Keratinocyte (primary cell): ENCODE measurements at regions not wholly inside any gene's neighbourhood (a gene's known extent, or its start where the extent isn't known, plus 50 kb on each side); places are given as distances from the start of the nearest gene placed in this dataset.

Experiments
- DNase-seq: peaks from one replicate; pipeline ENCODE4 v3.0.0-alpha.2; 2011; ENCODE audit warnings: low read depth, missing footprints, low spot score
- FAIRE-seq: peaks from 2 replicates; lab custom pipeline; 2011; peaks lifted over from hg19 to GRCh38; lab: Jason Lieb, UNC
- H2AFZ ChIP-seq: 2 replicates; pipeline ENCODE4 v1.6.0; 2012; ENCODE audit warnings: low read length, control low read depth, inconsistent platforms; ENCODE audit not compliant: control insufficient read depth
- H3K27ac ChIP-seq: 2 replicates; pipeline ENCODE4 v1.5.1; 2011; ENCODE audit warnings: low read length; ENCODE audit not compliant: control insufficient read depth, insufficient read depth
- H3K27me3 ChIP-seq: 3 replicates; pipeline ENCODE4 v1.6.0; 2011; ENCODE audit warnings: low read length; ENCODE audit not compliant: control insufficient read depth, insufficient read depth; ENCODE audit errors: extremely low read depth
- H3K36me3 ChIP-seq, 2 experiments: 2 replicates in 1 of 2; 3 replicates in 1 of 2; pipeline ENCODE4 v1.5.1; 2011; ENCODE audit warnings: low read length in 2 of 2, mild to moderate bottlenecking in 1 of 2; ENCODE audit not compliant: control insufficient read depth in 2 of 2, insufficient read depth in 2 of 2; ENCODE audit errors: extremely low read depth in 1 of 2
- H3K4me1 ChIP-seq: 3 replicates; pipeline ENCODE4 v1.5.1; 2011; ENCODE audit warnings: low read length; ENCODE audit not compliant: control insufficient read depth, insufficient read depth; ENCODE audit errors: extremely low read depth
- H3K4me2 ChIP-seq: 3 replicates; pipeline ENCODE4 v1.6.0; 2011; ENCODE audit warnings: low read depth, low read length; ENCODE audit not compliant: control insufficient read depth, insufficient read depth; ENCODE audit errors: extremely low read depth
- H3K4me3 ChIP-seq, 3 experiments: fragments of 200-600 bp in 1 of 3; sonication (generic) in 1 of 3; 2 replicates in 2 of 3; 3 replicates in 1 of 3; pipeline ENCODE4 v1.5.1; 2011 to 2016; ENCODE audit warnings: low read length in 3 of 3, mild to moderate bottlenecking in 3 of 3, control low read depth in 2 of 3, inconsistent platforms in 1 of 3, low read depth in 1 of 3, mixed read lengths in 1 of 3, mixed run types in 1 of 3, moderate library complexity in 1 of 3; ENCODE audit not compliant: control insufficient read depth in 2 of 3, insufficient read depth in 2 of 3; ENCODE audit errors: extremely low read depth in 1 of 3
- H3K79me2 ChIP-seq: 2 replicates; pipeline ENCODE4 v1.6.0; 2012; ENCODE audit warnings: low read length; ENCODE audit not compliant: control insufficient read depth, insufficient read depth
- H3K9ac ChIP-seq: 3 replicates; pipeline ENCODE4 v1.6.0; 2011; ENCODE audit warnings: low read length; ENCODE audit not compliant: control insufficient read depth, insufficient read depth; ENCODE audit errors: extremely low read depth
- H3K9me1 ChIP-seq: 3 replicates; pipeline ENCODE4 v1.6.0; 2011; ENCODE audit warnings: low read length; ENCODE audit not compliant: control insufficient read depth, insufficient read depth; ENCODE audit errors: extremely low read depth
- H3K9me3 ChIP-seq: 2 replicates; pipeline ENCODE4 v1.5.1; 2012; ENCODE audit warnings: low read depth, low read length; ENCODE audit not compliant: control insufficient read depth
- H4K20me1 ChIP-seq: 3 replicates; pipeline ENCODE4 v1.6.0; 2011; ENCODE audit warnings: low read length; ENCODE audit not compliant: control insufficient read depth, insufficient read depth; ENCODE audit errors: extremely low read depth
- EZH2 ChIP-seq: IDR thresholded peaks from one replicate; pipeline ENCODE4 v1.6.1; 2012; ENCODE audit warnings: inconsistent platforms, mild to moderate bottlenecking, low read length, moderate library complexity
- dilution Hi-C: fragments of 300-500 bp; cut with MboI; formaldehyde crosslinking; loops from one replicate; pipeline ENCODE4 v1.7.0; 2020; ENCODE audit warnings: low sequenced_read_pairs; ENCODE audit not compliant: extremely low pct_ligation_motif_present
- TF ChIP-seq, protein P1 (sequence below), 3 experiments: IDR thresholded peaks in 1 of 3; conservative IDR thresholded peaks in 1 of 3; optimal IDR thresholded peaks in 1 of 3; 2 replicates in 2 of 3; 3 replicates in 1 of 3; pipeline versions ENCODE3 to v1.5.1; 2011; ENCODE audit warnings: low read length in 3 of 3, mild to moderate bottlenecking in 3 of 3, moderate library complexity in 2 of 3, control low read depth in 1 of 3, inconsistent platforms in 1 of 3; ENCODE audit not compliant: insufficient read depth in 2 of 3; ENCODE audit errors: extremely low read depth in 1 of 3

DNA sequence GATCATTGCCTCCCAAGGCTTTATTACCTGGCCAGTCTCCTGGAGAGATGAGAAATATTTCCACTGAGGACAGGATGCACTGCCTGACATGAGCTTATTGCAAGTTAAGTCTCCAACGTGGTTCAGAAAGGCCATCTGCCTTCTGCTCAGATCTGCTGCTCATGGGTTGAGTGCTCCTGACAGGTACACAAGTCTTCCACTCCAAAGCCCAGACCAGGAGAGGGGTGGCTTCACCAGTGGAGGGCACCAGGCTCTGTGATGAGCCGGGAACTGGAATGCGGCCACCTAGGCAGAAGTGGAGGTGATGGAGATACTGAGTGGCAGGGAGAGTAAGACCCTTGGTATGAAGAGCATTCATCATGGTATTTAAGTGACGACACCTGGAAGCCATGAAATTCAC is 79.5 kb upstream of the IRF2 start:
- H3K27ac ChIP-seq = no peak overlapping the region
- dilution Hi-C loops = no loop called here

DNA sequence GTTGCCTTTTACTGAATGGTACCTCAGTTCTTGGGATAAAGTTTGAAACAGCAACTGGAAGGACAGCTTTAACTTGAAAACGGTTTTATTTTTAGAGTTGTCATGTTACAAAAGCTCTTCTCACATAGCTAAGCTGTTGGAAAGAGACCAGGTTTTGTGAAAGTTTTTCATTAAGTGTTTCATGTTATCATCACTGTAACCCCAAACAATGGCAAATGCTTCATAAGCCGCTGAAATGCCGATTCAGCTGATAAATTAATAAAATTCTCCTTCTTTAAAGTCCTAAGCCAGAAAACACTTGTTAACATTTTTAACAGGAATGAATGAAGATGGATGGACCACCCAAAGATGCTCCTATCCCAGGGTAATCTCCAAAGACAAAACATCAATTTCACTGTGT is 76.1 kb upstream of the IRF2 start:
- no peaks in the 10 kb centered on the region for H3K36me3 ChIP-seq
- TF ChIP-seq, protein P1, sequence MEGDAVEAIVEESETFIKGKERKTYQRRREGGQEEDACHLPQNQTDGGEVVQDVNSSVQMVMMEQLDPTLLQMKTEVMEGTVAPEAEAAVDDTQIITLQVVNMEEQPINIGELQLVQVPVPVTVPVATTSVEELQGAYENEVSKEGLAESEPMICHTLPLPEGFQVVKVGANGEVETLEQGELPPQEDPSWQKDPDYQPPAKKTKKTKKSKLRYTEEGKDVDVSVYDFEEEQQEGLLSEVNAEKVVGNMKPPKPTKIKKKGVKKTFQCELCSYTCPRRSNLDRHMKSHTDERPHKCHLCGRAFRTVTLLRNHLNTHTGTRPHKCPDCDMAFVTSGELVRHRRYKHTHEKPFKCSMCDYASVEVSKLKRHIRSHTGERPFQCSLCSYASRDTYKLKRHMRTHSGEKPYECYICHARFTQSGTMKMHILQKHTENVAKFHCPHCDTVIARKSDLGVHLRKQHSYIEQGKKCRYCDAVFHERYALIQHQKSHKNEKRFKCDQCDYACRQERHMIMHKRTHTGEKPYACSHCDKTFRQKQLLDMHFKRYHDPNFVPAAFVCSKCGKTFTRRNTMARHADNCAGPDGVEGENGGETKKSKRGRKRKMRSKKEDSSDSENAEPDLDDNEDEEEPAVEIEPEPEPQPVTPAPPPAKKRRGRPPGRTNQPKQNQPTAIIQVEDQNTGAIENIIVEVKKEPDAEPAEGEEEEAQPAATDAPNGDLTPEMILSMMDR (optimal IDR thresholded peaks at IDR 0.05 in 1 of 3, IDR thresholded peaks at IDR 0.05 in 1 of 3, conservative IDR thresholded peaks at IDR 0.05 in 1 of 3; ENCODE audit: extremely low read depth in 1 of 3, insufficient read depth in 2 of 3, low read length in 3 of 3) = no peak
- TF ChIP-seq EZH2 = no peak
- FAIRE-seq (no peak), DNase-seq (no peak)
- dilution Hi-C loops = no loop called here
- no peak overlapping the region for H3K4me3 ChIP-seq
- H3K4me2 ChIP-seq = no peak overlapping the region
- no peaks in the 10 kb centered on the region for H3K27me3 ChIP-seq
- H3K27ac ChIP-seq = no peak overlapping the region
- no peak overlapping the region for H2AFZ ChIP-seq
- no peaks in the 10 kb centered on the region for H3K9me3 ChIP-seq
- no peak overlapping the region for H3K9ac ChIP-seq
- no peaks in the 10 kb centered on the region for H3K4me1 ChIP-seq
- no peaks in the 10 kb centered on the region for H4K20me1 ChIP-seq
- no peaks in the 10 kb centered on the region for H3K79me2 ChIP-seq
- no peaks in the 10 kb centered on the region for H3K9me1 ChIP-seq

More for the DNA sequence above, 79.5 kb upstream of the IRF2 start:
- H3K4me2 ChIP-seq = no peak overlapping the region
- H2AFZ ChIP-seq = no peak overlapping the region
- H3K4me3 ChIP-seq = no peak overlapping the region
- no peaks in the 10 kb centered on the region for H4K20me1 ChIP-seq
- no peaks in the 10 kb centered on the region for H3K9me1 ChIP-seq
- H3K9me3 ChIP-seq = no peaks in the 10 kb centered on the region
- H3K4me1 ChIP-seq = no peaks in the 10 kb centered on the region
- no peak for TF ChIP-seq EZH2
- TF ChIP-seq, protein P1 (optimal IDR thresholded peaks at IDR 0.05 in 1 of 3, IDR thresholded peaks at IDR 0.05 in 1 of 3, conservative IDR thresholded peaks at IDR 0.05 in 1 of 3; ENCODE audit: extremely low read depth in 1 of 3, insufficient read depth in 2 of 3, low read length in 3 of 3) = no peak
- DNase-seq = no peak
- H3K9ac ChIP-seq = no peak overlapping the region
- no peaks in the 10 kb centered on the region for H3K79me2 ChIP-seq
- no peak for FAIRE-seq
- H3K36me3 ChIP-seq = no peaks in the 10 kb centered on the region
- no peaks in the 10 kb centered on the region for H3K27me3 ChIP-seq
